ENCODE measurements at regions not wholly inside any gene's neighbourhood (a gene's known extent, or its start where the extent isn't known, plus 50 kb on each side); places are given as distances from the start of the nearest gene placed in this dataset.

DNA sequence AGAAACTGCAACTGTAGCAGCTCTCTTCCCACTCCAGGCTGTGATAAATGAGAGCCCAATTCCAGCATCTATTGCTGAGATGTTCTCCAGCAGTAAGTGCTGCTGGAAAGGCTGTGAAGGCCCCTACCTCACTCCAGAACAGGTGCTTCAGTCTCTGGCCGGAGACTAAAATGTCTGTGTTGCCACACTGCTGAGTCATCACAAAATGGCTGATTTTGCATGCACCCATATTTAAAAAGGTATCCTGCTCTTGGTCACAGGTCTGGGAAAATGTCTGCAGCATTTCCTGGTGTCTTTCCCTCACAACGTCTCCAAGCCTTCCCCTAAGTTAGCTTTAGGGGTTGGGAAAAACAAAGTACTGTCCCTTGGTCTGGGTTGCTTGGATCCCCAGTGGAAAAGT is 95.1 kb downstream of the TPBG start:
- no peaks in the 10 kb centered on the region for H3K36me3 ChIP-seq (ENCODE audit: control insufficient read depth in 2 of 2, insufficient read depth in 2 of 2, low read length in 1 of 2)
- ChIA-PET CTCF (no interaction called here), RAD21 (ENCODE audit: unreplicated experiment) (no interaction called here), SMC1A (ENCODE audit: uncharacterized antibody, unreplicated experiment) (no interaction called here), POLR2A (no interaction called here)
- FAIRE-seq, result no peak
- H3K27ac ChIP-seq (ENCODE audit: control insufficient read depth, insufficient read depth), result no peak overlapping the region
- no peak for TF ChIP-seq HCFC1 (IDR thresholded peaks at IDR 0.05; ENCODE audit: low read length)
- 4% methylated on average over 2 of the region's 2 CpGs for WGBS (ENCODE audit: insufficient coverage, insufficient replicate concordance, low lambda C conversion rate, missing lambda C conversion rate)
- H3K27me3 ChIP-seq (replicated peaks in 1 of 2; ENCODE audit: control insufficient read depth in 2 of 2, insufficient read depth in 2 of 2, low read length in 1 of 2), result no peaks in the 10 kb centered on the region
- H3K4me1 ChIP-seq (ENCODE audit: control insufficient read depth, insufficient read depth, low read length), result no peaks in the 10 kb centered on the region
- H2AFZ ChIP-seq (ENCODE audit: control insufficient read depth, low read depth, low read length), result no peak overlapping the region
- no peaks in the 10 kb centered on the region for H4K20me1 ChIP-seq (ENCODE audit: control insufficient read depth, insufficient read depth)
- H3K79me2 ChIP-seq (ENCODE audit: control insufficient read depth, insufficient read depth, low read length), result no peaks in the 10 kb centered on the region
- H3K4me3 ChIP-seq, result no peak overlapping the region
- H3K9me3 ChIP-seq (replicated peaks; ENCODE audit: control insufficient read depth, insufficient read depth, low read length), result no peaks in the 10 kb centered on the region; the same call in 1 of the 3 replicates
- intact Hi-C loops (cut with micrococcal nuclease; ENCODE audit: unreplicated experiment), result no loop called here
- DNase-seq (ENCODE audit: low read depth, low spot score), result no peak
- ATAC-seq, result no peak
- H3K9ac ChIP-seq (ENCODE audit: control insufficient read depth, insufficient read depth, low read length), result no peak overlapping the region
- no peak overlapping the region for H3K4me2 ChIP-seq (ENCODE audit: control insufficient read depth, insufficient read depth)
- in situ Hi-C loops (cut with MboI), result no loop called here
- no TSS peak for BruUV-seq (replicated peaks)

DNA sequence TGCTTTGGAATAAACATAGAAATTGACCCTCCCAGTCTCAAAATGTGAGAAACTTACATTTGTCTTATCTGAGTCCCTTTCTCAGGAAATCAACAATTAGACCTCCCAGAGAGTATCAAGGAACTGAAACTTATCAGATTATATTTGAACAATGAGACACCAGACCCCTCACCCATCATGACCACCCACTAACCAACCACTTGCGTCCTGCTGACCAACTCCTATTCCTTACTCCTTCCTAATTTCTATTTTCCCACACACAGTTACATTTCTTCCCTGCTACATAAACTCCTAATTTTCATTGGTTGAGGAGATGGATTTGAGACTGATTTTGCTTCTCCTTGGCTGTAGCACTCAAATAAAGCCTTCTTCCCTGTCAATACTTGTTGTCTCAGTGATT is 97.9 kb downstream of the TPBG start:
- POLR2A ChIA-PET, result no interaction called here
- in situ Hi-C loops (cut with MboI), result loop anchor here (10.0 kb wide), 1 partner anchor 63 kb away; no protein-coding TSS in a partner anchor
- no peak for DNase-seq (ENCODE audit: low read depth, low spot score)
- no TSS peak for BruUV-seq (replicated peaks)
- FAIRE-seq, result peak; percentile 73
- SMC1A ChIA-PET (ENCODE audit: uncharacterized antibody, unreplicated experiment), result no interaction called here
- Histone ChIP-seq H4K20me1 (ENCODE audit: control insufficient read depth, insufficient read depth) (no peaks in the 10 kb centered on the region), H3K79me2 (ENCODE audit: control insufficient read depth, insufficient read depth, low read length) (no peaks in the 10 kb centered on the region), H3K27ac (ENCODE audit: control insufficient read depth, insufficient read depth) (no peak overlapping the region), H2AFZ (ENCODE audit: control insufficient read depth, low read depth, low read length) (no peak overlapping the region), H3K4me3 (no peak overlapping the region), H3K36me3 (ENCODE audit: control insufficient read depth in 2 of 2, insufficient read depth in 2 of 2, low read length in 1 of 2) (no peaks in the 10 kb centered on the region), H3K9ac (ENCODE audit: control insufficient read depth, insufficient read depth, low read length) (no peak overlapping the region), H3K27me3 (replicated peaks in 1 of 2; ENCODE audit: control insufficient read depth in 2 of 2, insufficient read depth in 2 of 2, low read length in 1 of 2) (no peaks in the 10 kb centered on the region), H3K9me3 (replicated peaks; ENCODE audit: control insufficient read depth, insufficient read depth, low read length) (no peaks in the 10 kb centered on the region; the same call in 1 of the 3 replicates), H3K4me1 (ENCODE audit: control insufficient read depth, insufficient read depth, low read length) (no peaks in the 10 kb centered on the region), H3K4me2 (ENCODE audit: control insufficient read depth, insufficient read depth) (no peak overlapping the region)
- intact Hi-C loops (cut with micrococcal nuclease; ENCODE audit: unreplicated experiment), result no loop called here
- no peak for ATAC-seq
- CTCF ChIA-PET, result no interaction called here
- RAD21 ChIA-PET (ENCODE audit: unreplicated experiment), result no interaction called here
- 50% methylated on average over 1 of the region's 1 CpG for WGBS (ENCODE audit: insufficient coverage, insufficient replicate concordance, low lambda C conversion rate, missing lambda C conversion rate)
- TF ChIP-seq SMAD1 (IDR thresholded peaks at IDR 0.05; ENCODE audit: low read depth, partially characterized antibody), result no peak
- TF ChIP-seq SP1 (IDR thresholded peaks at IDR 0.05; ENCODE audit: low read depth, low read length), result no peak
- TF ChIP-seq ZNF24 (IDR thresholded peaks at IDR 0.05), result no peak
- TF ChIP-seq KAT2A (conservative IDR thresholded peaks at IDR 0.05; ENCODE audit: control insufficient read depth, low read depth, low read length), result no peak
- no peak for TF ChIP-seq EGR1 (IDR thresholded peaks at IDR 0.05; ENCODE audit: borderline replicate concordance in 1 of 2, low read depth in 2 of 2, low read length in 2 of 2)
- TF ChIP-seq RB1 (IDR thresholded peaks at IDR 0.05; ENCODE audit: borderline replicate concordance), result no peak
- no peak for TF ChIP-seq BHLHE40 (IDR thresholded peaks at IDR 0.05; ENCODE audit: borderline replicate concordance in 1 of 2, low read depth in 2 of 2, low read length in 1 of 2)
- TF ChIP-seq, protein P1, sequence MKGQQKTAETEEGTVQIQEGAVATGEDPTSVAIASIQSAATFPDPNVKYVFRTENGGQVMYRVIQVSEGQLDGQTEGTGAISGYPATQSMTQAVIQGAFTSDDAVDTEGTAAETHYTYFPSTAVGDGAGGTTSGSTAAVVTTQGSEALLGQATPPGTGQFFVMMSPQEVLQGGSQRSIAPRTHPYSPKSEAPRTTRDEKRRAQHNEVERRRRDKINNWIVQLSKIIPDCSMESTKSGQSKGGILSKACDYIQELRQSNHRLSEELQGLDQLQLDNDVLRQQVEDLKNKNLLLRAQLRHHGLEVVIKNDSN (IDR thresholded peaks at IDR 0.05; ENCODE audit: borderline replicate concordance, extremely low read length, insufficient read depth, low read depth, low read length), result no peak
- no peak for TF ChIP-seq NFIC (IDR thresholded peaks at IDR 0.05; ENCODE audit: low read depth, low read length)
- TF ChIP-seq RUNX3 (IDR thresholded peaks at IDR 0.05; ENCODE audit: low read length), result no peak
- TF ChIP-seq, protein P2, sequence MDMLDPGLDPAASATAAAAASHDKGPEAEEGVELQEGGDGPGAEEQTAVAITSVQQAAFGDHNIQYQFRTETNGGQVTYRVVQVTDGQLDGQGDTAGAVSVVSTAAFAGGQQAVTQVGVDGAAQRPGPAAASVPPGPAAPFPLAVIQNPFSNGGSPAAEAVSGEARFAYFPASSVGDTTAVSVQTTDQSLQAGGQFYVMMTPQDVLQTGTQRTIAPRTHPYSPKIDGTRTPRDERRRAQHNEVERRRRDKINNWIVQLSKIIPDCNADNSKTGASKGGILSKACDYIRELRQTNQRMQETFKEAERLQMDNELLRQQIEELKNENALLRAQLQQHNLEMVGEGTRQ (IDR thresholded peaks at IDR 0.05; ENCODE audit: borderline replicate concordance, low read depth, low read length), result no peak
- TF ChIP-seq EP300 (IDR thresholded peaks at IDR 0.05; ENCODE audit: borderline replicate concordance in 1 of 2, control insufficient read depth in 1 of 2, low read depth in 2 of 2, low read length in 2 of 2), result no peak
- no peak for TF ChIP-seq ZNF622 (IDR thresholded peaks at IDR 0.05)
